ENCODE measurements at regions not wholly inside any gene's neighbourhood (a gene's known extent, or its start where the extent isn't known, plus 50 kb on each side); places are given as distances from the start of the nearest gene placed in this dataset.

GRCh38 chr12:4099276-4099675 is 174.3 kb upstream of the CCND2 start:
- WGBS, result 35% methylated on average over 3 of the region's 3 CpGs
- Histone ChIP-seq H3K27me3 (peaks cover 7% of the 10 kb centered on the region), H3K4me1 (no peaks in the 10 kb centered on the region), H3K36me3 (no peaks in the 10 kb centered on the region), H3K4me3 (no peak overlapping the region), H3K9me3 (no peaks in the 10 kb centered on the region), H3K27ac (no peak overlapping the region)
- no peak for DNase-seq (ENCODE audit: low spot score in 2 of 2)
- TF ChIP-seq POLR2A (IDR thresholded peaks at IDR 0.05) (no peak), EP300 (IDR thresholded peaks at IDR 0.05) (no peak), CTCF (IDR thresholded peaks at IDR 0.05) (no peak)

GRCh38 chr12:4091016-4091743 is 182.4 kb upstream of the CCND2 start:
- no peak for DNase-seq (ENCODE audit: low spot score in 2 of 2)
- H3K4me1 ChIP-seq, result no peaks in the 10 kb centered on the region
- no peak for TF ChIP-seq EP300 (IDR thresholded peaks at IDR 0.05)
- TF ChIP-seq POLR2A (IDR thresholded peaks at IDR 0.05), result no peak
- TF ChIP-seq POLR2AphosphoS5 (IDR thresholded peaks at IDR 0.05), result no peak
- no peak for TF ChIP-seq CTCF (IDR thresholded peaks at IDR 0.05)
- no peak overlapping the region for H3K4me3 ChIP-seq
- 60% methylated on average over 5 of the region's 5 CpGs for WGBS
- no peaks in the 10 kb centered on the region for H3K9me3 ChIP-seq
- no peak overlapping the region for H3K27ac ChIP-seq
- H3K27me3 ChIP-seq, result no peaks in the 10 kb centered on the region
- H3K36me3 ChIP-seq, result no peaks in the 10 kb centered on the region

GRCh38 chr12:4089956-4090355 is 183.6 kb upstream of the CCND2 start:
- TF ChIP-seq POLR2AphosphoS5 (IDR thresholded peaks at IDR 0.05) (no peak), CTCF (IDR thresholded peaks at IDR 0.05) (no peak), POLR2A (IDR thresholded peaks at IDR 0.05) (no peak), EP300 (IDR thresholded peaks at IDR 0.05) (no peak)
- 82% methylated on average over 3 of the region's 3 CpGs for WGBS
- H3K4me1 ChIP-seq, result no peaks in the 10 kb centered on the region
- no peaks in the 10 kb centered on the region for H3K27me3 ChIP-seq
- H3K36me3 ChIP-seq, result no peaks in the 10 kb centered on the region
- no peak overlapping the region for H3K4me3 ChIP-seq
- H3K27ac ChIP-seq, result no peak overlapping the region
- no peak for DNase-seq (ENCODE audit: low spot score in 2 of 2)
- H3K9me3 ChIP-seq, result no peaks in the 10 kb centered on the region

- Histone ChIP-seq H3K9me3 (no peaks in the 10 kb centered on the region), H3K4me1 (no peaks in the 10 kb centered on the region), H3K36me3 (no peaks in the 10 kb centered on the region), H3K4me3 (no peak overlapping the region), H3K27me3 (peaks cover 3% of the 10 kb centered on the region), H3K27ac (no peak overlapping the region)
- 65% methylated on average over 5 of the region's 5 CpGs for WGBS
- TF ChIP-seq POLR2AphosphoS5 (IDR thresholded peaks at IDR 0.05) (no peak), POLR2A (IDR thresholded peaks at IDR 0.05) (no peak), CTCF (IDR thresholded peaks at IDR 0.05) (no peak), EP300 (IDR thresholded peaks at IDR 0.05) (no peak)
- no peak for DNase-seq (ENCODE audit: low spot score in 2 of 2)
Measured at GRCh38 chr12:4089121-4089606, 184.4 kb upstream of the CCND2 start.

- no peak for DNase-seq (ENCODE audit: low spot score in 2 of 2)
- H3K27ac ChIP-seq, result no peak overlapping the region
- no peaks in the 10 kb centered on the region for H3K9me3 ChIP-seq
- no peak for TF ChIP-seq POLR2A (IDR thresholded peaks at IDR 0.05)
- no peak for TF ChIP-seq POLR2AphosphoS5 (IDR thresholded peaks at IDR 0.05)
- no peak for TF ChIP-seq CTCF (IDR thresholded peaks at IDR 0.05)
- TF ChIP-seq EP300 (IDR thresholded peaks at IDR 0.05), result no peak
- no peaks in the 10 kb centered on the region for H3K36me3 ChIP-seq
- no peak overlapping the region for H3K4me3 ChIP-seq
- H3K27me3 ChIP-seq, result peaks cover 3% of the 10 kb centered on the region
- H3K4me1 ChIP-seq, result no peaks in the 10 kb centered on the region
- WGBS, result 93% methylated on average over 9 of the region's 9 CpGs
Measured at GRCh38 chr12:4088451-4088850, 185.1 kb upstream of the CCND2 start.

Data from suprapubic skin (tissue), 4 donors.